ENCODE measurements at regions not wholly inside any gene's neighbourhood (a gene's known extent, or its start where the extent isn't known, plus 50 kb on each side); places are given as distances from the start of the nearest gene placed in this dataset.
"Not testable (repeated sequence)": the region's sequence is repeated elsewhere in the genome, so short reads cannot be mapped to it uniquely, and the experiment has no call there.

DNA sequence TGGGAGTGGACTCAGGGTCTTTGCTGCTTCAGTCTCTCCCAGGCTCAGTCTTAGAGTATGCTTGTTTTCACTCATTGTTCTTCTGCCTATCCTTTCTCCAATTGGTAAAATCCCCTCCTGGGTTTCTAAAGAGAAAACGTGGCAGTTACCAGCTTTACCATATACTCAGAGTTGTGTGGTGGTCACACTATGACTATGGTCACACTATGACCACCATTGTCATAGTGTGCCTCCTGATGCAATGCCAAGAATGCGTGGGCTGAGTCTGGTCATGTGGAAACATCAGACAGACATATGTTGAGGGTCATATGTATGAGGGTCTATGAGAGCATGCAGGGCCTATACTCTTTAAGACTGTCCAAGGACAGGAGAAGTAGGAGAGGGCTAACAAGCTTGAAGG, 326.5 kb upstream of the PRR16 start:
- TF ChIP-seq, protein P1, sequence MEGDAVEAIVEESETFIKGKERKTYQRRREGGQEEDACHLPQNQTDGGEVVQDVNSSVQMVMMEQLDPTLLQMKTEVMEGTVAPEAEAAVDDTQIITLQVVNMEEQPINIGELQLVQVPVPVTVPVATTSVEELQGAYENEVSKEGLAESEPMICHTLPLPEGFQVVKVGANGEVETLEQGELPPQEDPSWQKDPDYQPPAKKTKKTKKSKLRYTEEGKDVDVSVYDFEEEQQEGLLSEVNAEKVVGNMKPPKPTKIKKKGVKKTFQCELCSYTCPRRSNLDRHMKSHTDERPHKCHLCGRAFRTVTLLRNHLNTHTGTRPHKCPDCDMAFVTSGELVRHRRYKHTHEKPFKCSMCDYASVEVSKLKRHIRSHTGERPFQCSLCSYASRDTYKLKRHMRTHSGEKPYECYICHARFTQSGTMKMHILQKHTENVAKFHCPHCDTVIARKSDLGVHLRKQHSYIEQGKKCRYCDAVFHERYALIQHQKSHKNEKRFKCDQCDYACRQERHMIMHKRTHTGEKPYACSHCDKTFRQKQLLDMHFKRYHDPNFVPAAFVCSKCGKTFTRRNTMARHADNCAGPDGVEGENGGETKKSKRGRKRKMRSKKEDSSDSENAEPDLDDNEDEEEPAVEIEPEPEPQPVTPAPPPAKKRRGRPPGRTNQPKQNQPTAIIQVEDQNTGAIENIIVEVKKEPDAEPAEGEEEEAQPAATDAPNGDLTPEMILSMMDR (IDR thresholded peaks at IDR 0.05) = no peak
- TF ChIP-seq POLR2A (IDR thresholded peaks at IDR 0.05) = no peak
- 82% methylated on average over 2 of the region's 2 CpGs for WGBS, 2 donors
- intact Hi-C loops (cut with DNase I; ENCODE audit: low total_unique reads) = no loop called here
- no peak for DNase-seq (ENCODE audit: low spot score in 2 of 2)
- no peak overlapping the region for H3K4me3 ChIP-seq (ENCODE audit: low read depth, poor library complexity, severe bottlenecking)

DNA sequence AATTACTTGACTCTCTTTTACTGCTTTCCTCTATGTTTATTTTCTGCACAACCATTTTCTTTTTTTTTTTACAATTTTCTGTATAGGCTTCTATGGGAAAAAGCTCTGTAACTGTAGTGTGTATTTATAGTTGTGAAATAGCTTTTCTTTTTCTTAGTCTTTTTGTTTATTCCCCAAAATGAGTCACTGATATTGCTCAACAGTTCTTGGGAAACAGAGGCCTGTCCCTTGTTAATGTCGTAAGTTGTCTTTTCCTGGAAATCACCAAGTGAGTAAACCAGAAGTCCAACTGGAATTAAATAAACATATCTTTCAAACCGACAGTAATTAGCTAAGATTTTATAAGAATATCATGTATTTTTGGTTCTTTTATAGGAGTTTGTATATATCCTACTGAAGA, 325.1 kb upstream of the PRR16 start:
- intact Hi-C loops (cut with DNase I; ENCODE audit: low total_unique reads) = no loop called here
- peak in 1 of 2 donors; percentile 59 for DNase-seq (ENCODE audit: low spot score in 2 of 2)
- 28 to 34% methylated on average over 2 of the region's 2 CpGs for WGBS, 2 donors
- TF ChIP-seq, protein P1 (IDR thresholded peaks at IDR 0.05) = no peak
- TF ChIP-seq POLR2A (IDR thresholded peaks at IDR 0.05) = no peak
- no peak overlapping the region for H3K4me3 ChIP-seq (ENCODE audit: low read depth, poor library complexity, severe bottlenecking)

DNA sequence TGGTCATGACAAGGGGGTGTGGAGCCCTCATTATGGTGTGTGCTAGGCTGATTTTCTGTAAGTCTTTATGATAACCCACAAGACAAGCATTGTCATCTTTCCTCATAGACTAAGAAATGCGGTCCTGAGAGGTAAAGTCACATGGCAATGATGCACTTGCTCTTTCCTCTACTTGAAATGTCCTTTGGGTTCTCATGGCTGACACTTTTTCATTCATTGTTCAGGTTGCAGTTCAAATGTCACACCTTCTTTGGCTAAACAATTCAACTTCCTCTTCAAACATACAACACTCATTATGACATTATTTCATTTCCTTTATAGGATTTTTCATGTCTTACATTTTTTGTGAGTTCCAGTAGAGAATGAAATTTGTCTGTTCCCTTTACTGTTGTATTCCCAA, 323.6 kb upstream of the PRR16 start:
- WGBS, 2 donors = 5 to 37% methylated on average over 1 of the region's 1 CpG
- no peak for TF ChIP-seq POLR2A (IDR thresholded peaks at IDR 0.05)
- TF ChIP-seq, protein P1 (IDR thresholded peaks at IDR 0.05) = no peak
- intact Hi-C loops (cut with DNase I; ENCODE audit: low total_unique reads) = no loop called here
- no peak overlapping the region for H3K4me3 ChIP-seq (ENCODE audit: low read depth, poor library complexity, severe bottlenecking)
- DNase-seq (ENCODE audit: low spot score in 2 of 2) = no peak

DNA sequence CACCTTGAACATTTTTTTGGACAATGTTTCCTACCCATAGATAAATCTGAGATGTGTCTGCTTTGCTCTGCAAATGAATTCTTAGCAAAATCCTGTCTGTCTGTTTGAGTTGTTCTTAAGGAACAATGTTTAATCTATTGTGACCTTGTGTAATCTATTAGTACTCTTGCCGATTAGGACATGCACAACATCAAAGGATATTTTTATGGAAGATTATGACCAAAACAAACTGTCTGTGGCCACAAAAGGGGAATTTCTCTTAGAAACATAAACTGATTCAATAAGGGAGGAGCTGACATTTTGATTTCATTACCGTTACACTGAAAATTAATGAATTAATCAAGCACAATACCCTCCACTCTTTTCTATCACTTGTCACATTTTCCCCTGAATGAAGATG, 323.0 kb upstream of the PRR16 start:
- TF ChIP-seq, protein P1 (IDR thresholded peaks at IDR 0.05) = no peak
- TF ChIP-seq POLR2A (IDR thresholded peaks at IDR 0.05) = no peak
- intact Hi-C loops (cut with DNase I; ENCODE audit: low total_unique reads) = no loop called here
- no peak for DNase-seq (ENCODE audit: low spot score in 2 of 2)
- 30 to 49% methylated on average over 2 of the region's 2 CpGs for WGBS, 2 donors
- H3K4me3 ChIP-seq (ENCODE audit: low read depth, poor library complexity, severe bottlenecking) = no peak overlapping the region

DNA sequence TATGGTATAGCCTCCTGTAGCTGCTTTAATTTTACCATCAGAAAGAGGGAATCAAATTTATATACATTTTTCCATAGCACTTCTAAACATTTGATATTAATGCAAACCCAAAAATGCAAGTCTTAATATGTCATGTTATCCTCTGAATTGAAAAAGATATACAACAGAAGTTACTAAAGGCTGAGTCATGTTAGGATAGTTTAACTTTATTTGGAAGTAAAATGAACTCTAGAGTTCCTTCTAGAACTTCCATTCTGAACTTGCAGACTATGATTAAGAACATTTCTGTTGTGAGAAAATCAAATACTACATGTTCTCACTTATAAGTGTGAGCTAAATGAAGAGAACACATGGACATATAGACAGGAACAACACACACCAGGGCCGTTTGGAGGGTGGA, 317.3 kb upstream of the PRR16 start:
- no peak for DNase-seq (ENCODE audit: low spot score in 2 of 2)
- TF ChIP-seq, protein P1 (IDR thresholded peaks at IDR 0.05) = no peak
- TF ChIP-seq POLR2A (IDR thresholded peaks at IDR 0.05) = no peak
- WGBS, 2 donors = 52 to 73% methylated on average over 1 of the region's 1 CpG
- H3K4me3 ChIP-seq (ENCODE audit: low read depth, poor library complexity, severe bottlenecking) = no peak overlapping the region
- intact Hi-C loops (cut with DNase I; ENCODE audit: low total_unique reads) = no loop called here

DNA sequence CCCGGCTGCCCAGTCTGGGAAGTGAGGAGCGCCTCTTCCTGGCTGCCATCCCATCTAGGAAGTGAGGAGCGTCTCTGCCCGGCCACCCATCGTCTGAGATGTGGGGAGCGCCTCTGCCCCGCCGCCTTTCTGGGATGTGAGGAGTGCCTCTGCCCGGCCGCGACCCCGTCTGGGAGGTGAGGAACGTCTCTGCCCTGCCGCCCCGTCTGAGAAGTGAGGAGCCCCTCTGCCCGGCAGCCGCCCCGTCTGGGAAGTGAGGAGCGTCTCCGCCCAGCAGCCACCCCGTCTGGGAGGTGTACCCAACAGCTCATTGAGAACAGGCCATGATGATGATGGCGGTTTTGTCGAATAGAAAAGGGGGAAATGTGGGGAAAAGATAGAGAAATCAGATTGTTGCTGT, 316.2 kb upstream of the PRR16 start:
- H3K4me3 ChIP-seq (ENCODE audit: low read depth, poor library complexity, severe bottlenecking); DNase-seq (ENCODE audit: low spot score in 2 of 2); intact Hi-C loops (cut with DNase I; ENCODE audit: low total_unique reads): not testable (repeated sequence)
- 97 to 100% methylated on average over 6 to 21 of the region's 23 CpGs for WGBS, 2 donors
